Neural progenitor cell (in vitro differentiated cells): ENCODE measurements at regions not wholly inside any gene's neighbourhood (a gene's known extent, or its start where the extent isn't known, plus 50 kb on each side); places are given as distances from the start of the nearest gene placed in this dataset.

ENCODE experiments used
- DNase-seq: peaks from one replicate; pipeline ENCODE4 v3.0.0-alpha.2; 2016; ENCODE audit warnings: low spot score
- H2AFZ ChIP-seq: fragments of 200-600 bp; sonication (generic); replicated peaks from 2 replicates; pipeline ENCODE4 v1.6.1; 2016; ENCODE audit warnings: antibody characterized with exemption
- H3F3A ChIP-seq: fragments of 200-600 bp; sonication (generic); 2 replicates; pipeline ENCODE4 v1.6.1; 2016; ENCODE audit warnings: antibody characterized with exemption, low read depth
- H3K27ac ChIP-seq: fragments of 200-600 bp; sonication (generic); 2 replicates; pipeline ENCODE4 v1.5.1; 2016; ENCODE audit warnings: mild to moderate bottlenecking
- H3K27me3 ChIP-seq: fragments of 200-600 bp; sonication (generic); 2 replicates; pipeline ENCODE4 v1.6.1; 2016; ENCODE audit warnings: mild to moderate bottlenecking, moderate library complexity
- H3K36me3 ChIP-seq: fragments of 200-600 bp; sonication (generic); 2 replicates; pipeline ENCODE4 v1.5.1; 2016
- H3K4me1 ChIP-seq: fragments of 200-600 bp; sonication (generic); 2 replicates; pipeline ENCODE4 v1.6.1; 2016; ENCODE audit warnings: mixed run types
- H3K4me2 ChIP-seq: fragments of 200-600 bp; sonication (generic); 2 replicates; pipeline ENCODE4 v1.6.1; 2016
- H3K4me3 ChIP-seq: fragments of 200-600 bp; sonication (generic); 2 replicates; pipeline ENCODE4 v1.5.1; 2016
- H3K79me2 ChIP-seq: fragments of 200-600 bp; sonication (generic); 2 replicates; pipeline ENCODE4 v1.6.1; 2016; ENCODE audit warnings: low read depth
- H3K9ac ChIP-seq: fragments of 200-600 bp; sonication (generic); 2 replicates; pipeline ENCODE4 v1.6.1; 2016
- H3K9me3 ChIP-seq: fragments of 200-600 bp; sonication (generic); 2 replicates; pipeline ENCODE4 v1.5.1; 2016; ENCODE audit warnings: low read depth
- H4K20me1 ChIP-seq: fragments of 200-600 bp; sonication (generic); 2 replicates; pipeline ENCODE4 v1.6.1; 2016; ENCODE audit warnings: low read depth
- H3K27ac Mint-ChIP-seq: 3 replicates; pipeline ENCODE4 v1.8.0; 2021; ENCODE audit warnings: mixed read lengths
- H3K27me3 Mint-ChIP-seq: 2 replicates; pipeline ENCODE4 v1.8.0; 2022; ENCODE audit warnings: low read depth, mild to moderate bottlenecking, inconsistent platforms, moderate library complexity, mixed read lengths; ENCODE audit not compliant: insufficient read depth
- H3K36me3 Mint-ChIP-seq: 3 replicates; pipeline ENCODE4 v1.8.0; 2021; ENCODE audit warnings: mixed read lengths
- H3K4me1 Mint-ChIP-seq: 3 replicates; pipeline ENCODE4 v1.8.0; 2021; ENCODE audit warnings: mixed read lengths
- H3K4me3 Mint-ChIP-seq: 3 replicates; pipeline ENCODE4 v1.8.0; 2021; ENCODE audit warnings: mild to moderate bottlenecking, moderate library complexity, mixed read lengths
- H3K9me3 Mint-ChIP-seq: 3 replicates; pipeline ENCODE4 v1.8.0; 2020; ENCODE audit warnings: mixed read lengths
- EZH2 ChIP-seq: fragments of 200-600 bp; sonication (generic); IDR thresholded peaks from 2 replicates; pipeline ENCODE4 v1.6.1; 2017; ENCODE audit warnings: antibody characterized with exemption, mild to moderate bottlenecking, moderate library complexity
- EZH2phosphoT487 ChIP-seq: fragments of 200-600 bp; sonication (generic); IDR thresholded peaks from 2 replicates; pipeline ENCODE4 v1.6.1; 2017; ENCODE audit warnings: antibody characterized with exemption
- TF ChIP-seq, protein P1 (sequence below): fragments of 200-600 bp; sonication (generic); IDR thresholded peaks from 2 replicates; pipeline ENCODE4 v1.5.1; 2017; ENCODE audit warnings: antibody characterized with exemption, mild to moderate bottlenecking

DNA sequence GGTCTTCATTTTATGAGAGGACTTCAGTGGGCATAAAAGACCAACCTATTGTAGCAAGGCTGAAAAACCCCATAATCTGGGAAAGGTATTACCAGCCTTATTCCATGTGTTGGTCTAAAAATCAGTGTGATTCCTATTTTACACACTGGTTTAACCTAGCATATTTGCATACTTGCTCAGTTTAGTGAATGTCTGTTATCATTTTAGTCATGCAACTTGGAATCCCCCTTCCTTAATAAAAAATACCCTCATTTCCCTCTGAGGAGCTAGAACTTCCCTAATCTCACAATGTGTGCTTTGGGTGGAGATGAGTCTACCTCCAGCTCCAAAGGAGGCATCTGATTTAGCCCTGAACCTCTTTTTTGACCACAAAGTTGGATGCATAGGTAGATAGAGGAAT is 312.8 kb upstream of the SORCS1 start:
- H3K4me1 Mint-ChIP-seq: no peaks in the 10 kb centered on the region

DNA sequence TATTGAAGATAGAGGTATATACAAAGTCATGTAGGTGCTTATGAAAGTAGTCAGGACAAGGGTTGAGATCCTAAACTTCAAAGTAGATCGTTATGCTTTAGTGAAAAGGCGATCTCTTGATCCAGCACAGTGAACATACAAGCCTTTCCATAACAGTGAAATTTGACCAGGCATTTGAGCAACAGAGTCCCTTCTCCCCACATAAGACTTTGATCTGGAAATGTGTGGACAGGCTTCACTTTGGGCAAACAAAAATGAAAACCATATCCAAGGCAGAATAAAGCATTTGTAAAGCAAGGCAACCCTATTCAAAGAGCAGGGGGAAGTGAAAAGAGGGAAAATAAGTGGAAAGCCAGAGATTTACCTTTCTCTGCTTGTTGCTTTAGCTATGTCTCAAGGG is 311.9 kb upstream of the SORCS1 start:
- Histone ChIP-seq H3F3A (no peaks in the 10 kb centered on the region), H3K9ac (no peak overlapping the region), H3K27me3 (no peaks in the 10 kb centered on the region), H3K4me1 (no peaks in the 10 kb centered on the region), H3K79me2 (no peaks in the 10 kb centered on the region), H3K4me2 (no peak overlapping the region), H3K36me3 (no peaks in the 10 kb centered on the region), H4K20me1 (no peaks in the 10 kb centered on the region), H3K4me3 (no peak overlapping the region), H3K9me3 (no peaks in the 10 kb centered on the region), H3K27ac (no peak overlapping the region), H2AFZ (no peak overlapping the region)
- no peak overlapping the region for H3K27ac Mint-ChIP-seq
- TF ChIP-seq, protein P1, sequence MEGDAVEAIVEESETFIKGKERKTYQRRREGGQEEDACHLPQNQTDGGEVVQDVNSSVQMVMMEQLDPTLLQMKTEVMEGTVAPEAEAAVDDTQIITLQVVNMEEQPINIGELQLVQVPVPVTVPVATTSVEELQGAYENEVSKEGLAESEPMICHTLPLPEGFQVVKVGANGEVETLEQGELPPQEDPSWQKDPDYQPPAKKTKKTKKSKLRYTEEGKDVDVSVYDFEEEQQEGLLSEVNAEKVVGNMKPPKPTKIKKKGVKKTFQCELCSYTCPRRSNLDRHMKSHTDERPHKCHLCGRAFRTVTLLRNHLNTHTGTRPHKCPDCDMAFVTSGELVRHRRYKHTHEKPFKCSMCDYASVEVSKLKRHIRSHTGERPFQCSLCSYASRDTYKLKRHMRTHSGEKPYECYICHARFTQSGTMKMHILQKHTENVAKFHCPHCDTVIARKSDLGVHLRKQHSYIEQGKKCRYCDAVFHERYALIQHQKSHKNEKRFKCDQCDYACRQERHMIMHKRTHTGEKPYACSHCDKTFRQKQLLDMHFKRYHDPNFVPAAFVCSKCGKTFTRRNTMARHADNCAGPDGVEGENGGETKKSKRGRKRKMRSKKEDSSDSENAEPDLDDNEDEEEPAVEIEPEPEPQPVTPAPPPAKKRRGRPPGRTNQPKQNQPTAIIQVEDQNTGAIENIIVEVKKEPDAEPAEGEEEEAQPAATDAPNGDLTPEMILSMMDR: no peak
- no peak for TF ChIP-seq EZH2
- no peak for TF ChIP-seq EZH2phosphoT487
- no peaks in the 10 kb centered on the region for H3K36me3 Mint-ChIP-seq
- H3K9me3 Mint-ChIP-seq: peaks cover 5% of the 10 kb centered on the region
- no peak for DNase-seq
- H3K4me1 Mint-ChIP-seq: no peaks in the 10 kb centered on the region
- no peak overlapping the region for H3K4me3 Mint-ChIP-seq
- peaks cover 2% of the 10 kb centered on the region for H3K27me3 Mint-ChIP-seq

More for the DNA sequence above, 312.8 kb upstream of the SORCS1 start:
- TF ChIP-seq, protein P1: no peak
- TF ChIP-seq EZH2 (no peak), EZH2phosphoT487 (no peak)
- H3K27me3 Mint-ChIP-seq: peaks cover 3% of the 10 kb centered on the region
- Histone ChIP-seq H2AFZ (no peak overlapping the region), H4K20me1 (no peaks in the 10 kb centered on the region), H3F3A (no peaks in the 10 kb centered on the region), H3K27me3 (no peaks in the 10 kb centered on the region), H3K36me3 (no peaks in the 10 kb centered on the region), H3K27ac (no peak overlapping the region), H3K79me2 (no peaks in the 10 kb centered on the region), H3K9me3 (no peaks in the 10 kb centered on the region), H3K9ac (no peak overlapping the region), H3K4me3 (no peak overlapping the region), H3K4me1 (no peaks in the 10 kb centered on the region), H3K4me2 (no peak overlapping the region)
- H3K36me3 Mint-ChIP-seq: no peaks in the 10 kb centered on the region
- H3K9me3 Mint-ChIP-seq: peaks cover 8% of the 10 kb centered on the region
- no peak overlapping the region for H3K4me3 Mint-ChIP-seq
- no peak overlapping the region for H3K27ac Mint-ChIP-seq
- no peak for DNase-seq

DNA sequence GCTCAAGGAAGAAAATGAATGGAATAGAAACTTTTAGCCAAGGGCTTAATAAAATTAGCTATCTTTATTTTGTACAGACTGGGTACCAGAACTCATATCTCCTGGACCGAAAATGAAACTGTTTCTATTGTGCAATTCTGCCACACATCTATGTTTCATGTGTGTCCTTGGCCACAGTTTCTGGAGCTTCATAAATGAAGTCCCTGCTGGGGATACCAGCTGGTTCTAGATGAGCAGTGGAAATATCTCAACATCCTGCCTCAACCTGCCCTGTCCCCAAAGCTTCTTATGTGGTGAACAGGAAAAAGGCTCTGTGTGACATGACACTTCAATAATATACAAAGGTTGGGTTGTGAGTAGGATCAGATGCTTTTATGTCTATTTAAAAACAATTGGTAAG is 310.1 kb upstream of the SORCS1 start:
- no peak overlapping the region for H3K27ac Mint-ChIP-seq
- H3K9me3 Mint-ChIP-seq: peaks cover 5% of the 10 kb centered on the region
- no peak overlapping the region for H3K27ac ChIP-seq
- no peak overlapping the region for H3K9ac ChIP-seq
- H2AFZ ChIP-seq: no peak overlapping the region
- H3K36me3 ChIP-seq: no peaks in the 10 kb centered on the region
- H3K36me3 Mint-ChIP-seq: no peaks in the 10 kb centered on the region
- TF ChIP-seq EZH2phosphoT487: no peak
- no peak for TF ChIP-seq EZH2
- TF ChIP-seq, protein P1: no peak
- DNase-seq: no peak
- H3K4me3 ChIP-seq: no peak overlapping the region
- no peaks in the 10 kb centered on the region for H3F3A ChIP-seq
- no peaks in the 10 kb centered on the region for H3K4me1 ChIP-seq
- H3K9me3 ChIP-seq: no peaks in the 10 kb centered on the region
- no peaks in the 10 kb centered on the region for H4K20me1 ChIP-seq
- peaks cover 4% of the 10 kb centered on the region for H3K27me3 Mint-ChIP-seq
- H3K4me3 Mint-ChIP-seq: no peak overlapping the region
- H3K4me2 ChIP-seq: no peak overlapping the region
- H3K4me1 Mint-ChIP-seq: no peaks in the 10 kb centered on the region
- H3K27me3 ChIP-seq: no peaks in the 10 kb centered on the region
- H3K79me2 ChIP-seq: no peaks in the 10 kb centered on the region
